ENCODE measurements at regions not wholly inside any gene's neighbourhood (a gene's known extent, or its start where the extent isn't known, plus 50 kb on each side); places are given as distances from the start of the nearest gene placed in this dataset.

- TF ChIP-seq CTCF (IDR thresholded peaks at IDR 0.05; ENCODE audit: borderline replicate concordance, extremely low read depth, low read length, poor library complexity, severe bottlenecking) (no peak), EZH2 (IDR thresholded peaks at IDR 0.05; ENCODE audit: borderline replicate concordance, low read depth, low read length, severe bottlenecking) (no peak)
Measured at GRCh38 chr6:67544851-67545452, 1090.1 kb upstream of the ADGRB3 start.
